ENCODE measurements at regions not wholly inside any gene's neighbourhood (a gene's known extent, or its start where the extent isn't known, plus 50 kb on each side); places are given as distances from the start of the nearest gene placed in this dataset.

GRCh38 chr4:124143632-124144031, 568.9 kb downstream of the ANKRD50 start:
- intact Hi-C loops (cut with DNase I), result no loop called here
- H3K4me1 ChIP-seq, result peaks cover 0 to 35% (median 15%) of the 10 kb centered on the region in 9 donors
- no peak overlapping the region for H3K4me3 ChIP-seq
- no peaks in the 10 kb centered on the region for H3K36me3 ChIP-seq
- DNase-seq, result no peak
- ATAC-seq, result no peak
- H3K9me3 ChIP-seq, result no peaks in the 10 kb centered on the region
- no peaks in the 10 kb centered on the region for H3K27me3 ChIP-seq
- 91 to 94% methylated on average over 4 of the region's 4 CpGs for WGBS, 2 donors
- no peak overlapping the region for H3K27ac ChIP-seq
- TF ChIP-seq CTCF (IDR thresholded peaks at IDR 0.05), result no peak

- DNase-seq, result no peak
- Histone ChIP-seq H3K9me3 (no peaks in the 10 kb centered on the region), H3K4me3 (no peak overlapping the region), H3K36me3 (no peaks in the 10 kb centered on the region), H3K27ac (peak overlapping the region in 1 of 10 donors; percentile 11), H3K27me3 (no peaks in the 10 kb centered on the region), H3K4me1 (peaks cover 0 to 35% (median 15%) of the 10 kb centered on the region in 9 donors)
- WGBS, 2 donors, result 50 to 57% methylated on average over 4 of the region's 4 CpGs
- ATAC-seq, result peak in 1 of 8 donors; percentile 42
- no peak for TF ChIP-seq CTCF (IDR thresholded peaks at IDR 0.05)
- intact Hi-C loops (cut with DNase I), result no loop called here
Measured at GRCh38 chr4:124144238-124144654, 568.3 kb downstream of the ANKRD50 start.

- Histone ChIP-seq H3K27me3 (no peaks in the 10 kb centered on the region), H3K4me1 (peaks cover 0 to 35% (median 15%) of the 10 kb centered on the region in 9 donors), H3K27ac (peak overlapping the region in 3 of 10 donors; percentile 34 to 54 (median 42)), H3K9me3 (no peaks in the 10 kb centered on the region), H3K4me3 (no peak overlapping the region), H3K36me3 (no peaks in the 10 kb centered on the region)
- intact Hi-C loops (cut with DNase I), result no loop called here
- DNase-seq (no peak), ATAC-seq (peak in 1 of 8 donors; percentile 42)
- 12 to 25% methylated on average over 1 of the region's 1 CpG for WGBS, 2 donors
- no peak for TF ChIP-seq CTCF (IDR thresholded peaks at IDR 0.05)
Measured at GRCh38 chr4:124146068-124146467, 566.5 kb downstream of the ANKRD50 start.

GRCh38 chr4:124151031-124151430, 561.5 kb downstream of the ANKRD50 start:
- TF ChIP-seq CTCF (IDR thresholded peaks at IDR 0.05), result no peak
- no peaks in the 10 kb centered on the region for H3K27me3 ChIP-seq
- no peak overlapping the region for H3K27ac ChIP-seq
- no peaks in the 10 kb centered on the region for H3K36me3 ChIP-seq
- no peak for DNase-seq
- 90 to 94% methylated on average over 2 of the region's 2 CpGs for WGBS, 2 donors
- peaks cover 0 to 10% (median 4%) of the 10 kb centered on the region in 9 donors for H3K4me1 ChIP-seq
- H3K4me3 ChIP-seq, result no peak overlapping the region
- no peaks in the 10 kb centered on the region for H3K9me3 ChIP-seq
- intact Hi-C loops (cut with DNase I), result no loop called here
- no peak for ATAC-seq
